ENCODE measurements at regions not wholly inside any gene's neighbourhood (a gene's known extent, or its start where the extent isn't known, plus 50 kb on each side); places are given as distances from the start of the nearest gene placed in this dataset.
"Not testable (repeated sequence)": the region's sequence is repeated elsewhere in the genome, so short reads cannot be mapped to it uniquely, and the experiment has no call there.

- Histone ChIP-seq H3K4me3 (ENCODE audit: low read length) (no peak overlapping the region), H3K4me1 (ENCODE audit: low read length) (no peaks in the 10 kb centered on the region), H3K9ac (ENCODE audit: low read length) (no peak overlapping the region), H4K20me1 (ENCODE audit: insufficient read depth, low read length) (no peaks in the 10 kb centered on the region), H3K9me3 (ENCODE audit: insufficient read depth, low read length) (no peaks in the 10 kb centered on the region), H3K27ac (ENCODE audit: low read length) (no peak overlapping the region), H3K4me2 (ENCODE audit: low read length) (no peak overlapping the region), H3K36me3 (replicated peaks; ENCODE audit: low read depth, low read length) (no peaks in the 10 kb centered on the region), H3K27me3 (ENCODE audit: low read depth, low read length) (no peaks in the 10 kb centered on the region), H3K79me2 (ENCODE audit: low read length) (no peaks in the 10 kb centered on the region), H2AFZ (ENCODE audit: low read depth, low read length) (no peak overlapping the region)
- TF ChIP-seq CTCF (IDR thresholded peaks at IDR 0.05; ENCODE audit: low read depth, low read length) (no peak), EZH2phosphoT487 (IDR thresholded peaks at IDR 0.05; ENCODE audit: low read depth) (no peak)
Observed at GRCh38 chr5:101244621-101245020, 341.5 kb upstream of the ST8SIA4 start.

- Histone ChIP-seq H3K79me2 (ENCODE audit: low read length) (no peaks in the 10 kb centered on the region), H3K36me3 (replicated peaks; ENCODE audit: low read depth, low read length) (no peaks in the 10 kb centered on the region), H3K9me3 (ENCODE audit: insufficient read depth, low read length) (no peaks in the 10 kb centered on the region), H3K27ac (ENCODE audit: low read length) (no peak overlapping the region), H3K9ac (ENCODE audit: low read length) (no peak overlapping the region), H3K4me2 (ENCODE audit: low read length) (no peak overlapping the region), H3K27me3 (ENCODE audit: low read depth, low read length) (no peaks in the 10 kb centered on the region), H3K4me1 (ENCODE audit: low read length) (no peaks in the 10 kb centered on the region), H2AFZ (ENCODE audit: low read depth, low read length) (no peak overlapping the region), H4K20me1 (ENCODE audit: insufficient read depth, low read length) (no peaks in the 10 kb centered on the region), H3K4me3 (ENCODE audit: low read length) (no peak overlapping the region)
- TF ChIP-seq EZH2phosphoT487 (IDR thresholded peaks at IDR 0.05; ENCODE audit: low read depth) (no peak), CTCF (IDR thresholded peaks at IDR 0.05; ENCODE audit: low read depth, low read length) (no peak)
Observed at GRCh38 chr5:101212942-101213514, 309.9 kb upstream of the ST8SIA4 start.

- H3K9me3 ChIP-seq (ENCODE audit: insufficient read depth, low read length): no peaks in the 10 kb centered on the region
- no peak overlapping the region for H3K9ac ChIP-seq (ENCODE audit: low read length)
- H2AFZ ChIP-seq (ENCODE audit: low read depth, low read length): no peak overlapping the region
- TF ChIP-seq EZH2phosphoT487 (IDR thresholded peaks at IDR 0.05; ENCODE audit: low read depth) (no peak), CTCF (IDR thresholded peaks at IDR 0.05; ENCODE audit: low read depth, low read length) (no peak)
- H3K27me3 ChIP-seq (ENCODE audit: low read depth, low read length): no peaks in the 10 kb centered on the region
- no peak overlapping the region for H3K27ac ChIP-seq (ENCODE audit: low read length)
- no peak overlapping the region for H3K4me2 ChIP-seq (ENCODE audit: low read length)
- H3K4me3 ChIP-seq (ENCODE audit: low read length): no peak overlapping the region
- H3K4me1 ChIP-seq (ENCODE audit: low read length): no peaks in the 10 kb centered on the region
- no peaks in the 10 kb centered on the region for H3K36me3 ChIP-seq (replicated peaks; ENCODE audit: low read depth, low read length)
- H4K20me1 ChIP-seq (ENCODE audit: insufficient read depth, low read length): no peaks in the 10 kb centered on the region
- no peaks in the 10 kb centered on the region for H3K79me2 ChIP-seq (ENCODE audit: low read length)
Observed at GRCh38 chr5:101206534-101206933, 303.5 kb upstream of the ST8SIA4 start.

DNA sequence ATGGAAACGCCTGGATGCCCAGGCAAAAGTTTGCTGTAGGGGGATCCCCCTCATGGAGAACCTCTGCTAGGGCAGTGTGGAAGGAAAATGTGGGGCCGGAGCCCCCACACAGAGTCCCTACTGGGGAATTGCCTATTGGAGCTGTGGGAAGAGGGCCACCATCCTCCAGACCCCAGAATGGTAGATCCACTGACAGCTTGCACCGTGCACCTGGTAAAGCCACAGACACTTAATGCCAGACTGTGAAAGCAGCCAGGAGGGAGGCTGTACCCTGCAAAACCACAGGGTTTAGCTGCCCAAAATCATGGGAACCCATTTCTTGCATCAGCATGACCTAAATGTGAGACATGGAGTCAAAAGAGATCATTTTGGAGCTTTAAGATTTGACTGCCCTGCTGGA lies 302.0 kb upstream of the ST8SIA4 start:
- not testable (repeated sequence) for H3K79me2 ChIP-seq (ENCODE audit: low read length); H3K4me1 ChIP-seq (ENCODE audit: low read length); H3K27me3 ChIP-seq (ENCODE audit: low read depth, low read length); H3K9ac ChIP-seq (ENCODE audit: low read length); H3K9me3 ChIP-seq (ENCODE audit: insufficient read depth, low read length); H4K20me1 ChIP-seq (ENCODE audit: insufficient read depth, low read length); H3K36me3 ChIP-seq (replicated peaks; ENCODE audit: low read depth, low read length); H3K4me3 ChIP-seq (ENCODE audit: low read length); H3K27ac ChIP-seq (ENCODE audit: low read length); H2AFZ ChIP-seq (ENCODE audit: low read depth, low read length); H3K4me2 ChIP-seq (ENCODE audit: low read length)

DNA sequence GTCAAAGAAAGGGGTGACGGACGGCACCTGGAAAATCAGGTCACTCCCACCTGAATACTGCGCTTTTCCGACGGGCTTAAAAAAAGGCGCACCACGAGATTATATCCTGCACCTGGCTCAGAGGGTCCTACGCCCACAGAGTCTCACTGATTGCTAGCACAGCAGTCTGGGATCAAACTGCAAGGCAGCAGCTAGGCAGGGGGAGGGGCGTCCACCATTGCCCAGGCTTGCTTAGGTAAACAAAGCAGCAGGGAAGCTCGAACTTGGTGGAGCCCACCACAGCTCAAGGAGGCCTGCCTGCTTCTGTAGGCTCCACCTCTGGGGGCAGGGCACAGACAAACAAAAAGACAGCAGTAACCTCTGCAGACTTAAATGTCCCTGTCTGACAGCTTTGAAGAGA lies 277.3 kb upstream of the ST8SIA4 start:
- H3K9me3 ChIP-seq (ENCODE audit: insufficient read depth, low read length); H4K20me1 ChIP-seq (ENCODE audit: insufficient read depth, low read length); H3K79me2 ChIP-seq (ENCODE audit: low read length); H2AFZ ChIP-seq (ENCODE audit: low read depth, low read length); H3K27me3 ChIP-seq (ENCODE audit: low read depth, low read length); H3K9ac ChIP-seq (ENCODE audit: low read length); H3K36me3 ChIP-seq (replicated peaks; ENCODE audit: low read depth, low read length); H3K27ac ChIP-seq (ENCODE audit: low read length); H3K4me2 ChIP-seq (ENCODE audit: low read length); H3K4me1 ChIP-seq (ENCODE audit: low read length); H3K4me3 ChIP-seq (ENCODE audit: low read length): not testable (repeated sequence)

Data from OCI-LY3 (cell line).